ENCODE measurements at regions not wholly inside any gene's neighbourhood (a gene's known extent, or its start where the extent isn't known, plus 50 kb on each side); places are given as distances from the start of the nearest gene placed in this dataset.

GRCh38 chr16:51306886-51307595 is 156.0 kb upstream of the SALL1 start:
- TF ChIP-seq FOXP2 (optimal IDR thresholded peaks at IDR 0.05; ENCODE audit: control extremely low read depth, extremely low read length, insufficient read depth) (no peak), POLR2AphosphoS5 (IDR thresholded peaks at IDR 0.05; ENCODE audit: borderline replicate concordance, low read depth, low read length) (no peak), EZH2 (IDR thresholded peaks at IDR 0.05) (no peak)
- Histone ChIP-seq H3K9me3 (ENCODE audit: low read depth, low read length) (no peaks in the 10 kb centered on the region), H3K4me3 (no peak overlapping the region), H3K36me3 (ENCODE audit: insufficient read depth, low read length) (no peaks in the 10 kb centered on the region), H3K9ac (ENCODE audit: insufficient read length) (no peak overlapping the region), H3K27ac (no peak overlapping the region)
- DNase-seq (ENCODE audit: low read depth, low spot score), result no peak

- Histone ChIP-seq H3K27ac (no peak overlapping the region), H3K9me3 (ENCODE audit: low read depth, low read length) (no peaks in the 10 kb centered on the region), H3K9ac (ENCODE audit: insufficient read length) (no peak overlapping the region), H3K36me3 (ENCODE audit: insufficient read depth, low read length) (no peaks in the 10 kb centered on the region), H3K4me3 (no peak overlapping the region)
- no peak for TF ChIP-seq POLR2AphosphoS5 (IDR thresholded peaks at IDR 0.05; ENCODE audit: borderline replicate concordance, low read depth, low read length)
- no peak for TF ChIP-seq FOXP2 (optimal IDR thresholded peaks at IDR 0.05; ENCODE audit: control extremely low read depth, extremely low read length, insufficient read depth)
- no peak for TF ChIP-seq EZH2 (IDR thresholded peaks at IDR 0.05)
- no peak for DNase-seq (ENCODE audit: low read depth, low spot score)
These were observed 155.0 kb upstream of the SALL1 start for GRCh38 chr16:51306116-51306515.

GRCh38 chr16:51305337-51305736 is 154.3 kb upstream of the SALL1 start:
- Histone ChIP-seq H3K4me3 (no peak overlapping the region), H3K9me3 (ENCODE audit: low read depth, low read length) (no peaks in the 10 kb centered on the region), H3K9ac (ENCODE audit: insufficient read length) (no peak overlapping the region), H3K36me3 (ENCODE audit: insufficient read depth, low read length) (no peaks in the 10 kb centered on the region), H3K27ac (no peak overlapping the region)
- TF ChIP-seq EZH2 (IDR thresholded peaks at IDR 0.05), result no peak
- no peak for TF ChIP-seq FOXP2 (optimal IDR thresholded peaks at IDR 0.05; ENCODE audit: control extremely low read depth, extremely low read length, insufficient read depth)
- TF ChIP-seq POLR2AphosphoS5 (IDR thresholded peaks at IDR 0.05; ENCODE audit: borderline replicate concordance, low read depth, low read length), result no peak
- no peak for DNase-seq (ENCODE audit: low read depth, low spot score)

- no peak overlapping the region for H3K4me3 ChIP-seq
- DNase-seq (ENCODE audit: low read depth, low spot score), result no peak
- TF ChIP-seq POLR2AphosphoS5 (IDR thresholded peaks at IDR 0.05; ENCODE audit: borderline replicate concordance, low read depth, low read length), result no peak
- no peak for TF ChIP-seq FOXP2 (optimal IDR thresholded peaks at IDR 0.05; ENCODE audit: control extremely low read depth, extremely low read length, insufficient read depth)
- TF ChIP-seq EZH2 (IDR thresholded peaks at IDR 0.05), result no peak
- H3K27ac ChIP-seq, result no peak overlapping the region
- H3K9ac ChIP-seq (ENCODE audit: insufficient read length), result no peak overlapping the region
- no peaks in the 10 kb centered on the region for H3K36me3 ChIP-seq (ENCODE audit: insufficient read depth, low read length)
- no peaks in the 10 kb centered on the region for H3K9me3 ChIP-seq (ENCODE audit: low read depth, low read length)
These were observed 151.0 kb upstream of the SALL1 start for GRCh38 chr16:51302042-51302441.

- TF ChIP-seq EZH2 (IDR thresholded peaks at IDR 0.05) (no peak), POLR2AphosphoS5 (IDR thresholded peaks at IDR 0.05; ENCODE audit: borderline replicate concordance, low read depth, low read length) (no peak), FOXP2 (optimal IDR thresholded peaks at IDR 0.05; ENCODE audit: control extremely low read depth, extremely low read length, insufficient read depth) (no peak)
- no peaks in the 10 kb centered on the region for H3K9me3 ChIP-seq (ENCODE audit: low read depth, low read length)
These were observed 147.7 kb upstream of the SALL1 start for GRCh38 chr16:51298800-51299199.

GRCh38 chr16:51290442-51291285 is 139.6 kb upstream of the SALL1 start:
- H3K27ac ChIP-seq, result no peak overlapping the region
- no peaks in the 10 kb centered on the region for H3K9me3 ChIP-seq (ENCODE audit: low read depth, low read length)
- no peak overlapping the region for H3K4me3 ChIP-seq
- no peak for DNase-seq (ENCODE audit: low read depth, low spot score)
- H3K9ac ChIP-seq (ENCODE audit: insufficient read length), result no peak overlapping the region
- TF ChIP-seq FOXP2 (optimal IDR thresholded peaks at IDR 0.05; ENCODE audit: control extremely low read depth, extremely low read length, insufficient read depth) (no peak), EZH2 (IDR thresholded peaks at IDR 0.05) (no peak), POLR2AphosphoS5 (IDR thresholded peaks at IDR 0.05; ENCODE audit: borderline replicate concordance, low read depth, low read length) (no peak)
- no peaks in the 10 kb centered on the region for H3K36me3 ChIP-seq (ENCODE audit: insufficient read depth, low read length)

More at GRCh38 chr16:51298800-51299199, 147.7 kb upstream of the SALL1 start:
- Histone ChIP-seq H3K9ac (ENCODE audit: insufficient read length) (no peak overlapping the region), H3K36me3 (ENCODE audit: insufficient read depth, low read length) (no peaks in the 10 kb centered on the region), H3K4me3 (no peak overlapping the region), H3K27ac (no peak overlapping the region)
- no peak for DNase-seq (ENCODE audit: low read depth, low spot score)

GRCh38 chr16:51289336-51289735 is 138.3 kb upstream of the SALL1 start:
- no peak for DNase-seq (ENCODE audit: low read depth, low spot score)

GRCh38 chr16:51287121-51287755 is 136.2 kb upstream of the SALL1 start:
- Histone ChIP-seq H3K9ac (ENCODE audit: insufficient read length) (no peak overlapping the region), H3K9me3 (ENCODE audit: low read depth, low read length) (no peaks in the 10 kb centered on the region), H3K36me3 (ENCODE audit: insufficient read depth, low read length) (no peaks in the 10 kb centered on the region), H3K4me3 (no peak overlapping the region), H3K27ac (no peak overlapping the region)
- no peak for DNase-seq (ENCODE audit: low read depth, low spot score)
- TF ChIP-seq EZH2 (IDR thresholded peaks at IDR 0.05) (no peak), FOXP2 (optimal IDR thresholded peaks at IDR 0.05; ENCODE audit: control extremely low read depth, extremely low read length, insufficient read depth) (no peak), POLR2AphosphoS5 (IDR thresholded peaks at IDR 0.05; ENCODE audit: borderline replicate concordance, low read depth, low read length) (no peak)

More at GRCh38 chr16:51289336-51289735, 138.3 kb upstream of the SALL1 start:
- Histone ChIP-seq H3K9me3 (ENCODE audit: low read depth, low read length) (no peaks in the 10 kb centered on the region), H3K36me3 (ENCODE audit: insufficient read depth, low read length) (no peaks in the 10 kb centered on the region), H3K9ac (ENCODE audit: insufficient read length) (no peak overlapping the region), H3K4me3 (no peak overlapping the region), H3K27ac (no peak overlapping the region)
- TF ChIP-seq POLR2AphosphoS5 (IDR thresholded peaks at IDR 0.05; ENCODE audit: borderline replicate concordance, low read depth, low read length) (no peak), FOXP2 (optimal IDR thresholded peaks at IDR 0.05; ENCODE audit: control extremely low read depth, extremely low read length, insufficient read depth) (no peak), EZH2 (IDR thresholded peaks at IDR 0.05) (no peak)

Measured in SK-N-MC (cell line).